ENCODE measurements at regions not wholly inside any gene's neighbourhood (a gene's known extent, or its start where the extent isn't known, plus 50 kb on each side); places are given as distances from the start of the nearest gene placed in this dataset.

GRCh38 chr2:120681696-120682288, 53.9 kb upstream of the GLI2 start:
- no peak for TF ChIP-seq TAF1 (IDR thresholded peaks at IDR 0.05; ENCODE audit: low read depth, low read length)
- TF ChIP-seq POLR2AphosphoS5 (IDR thresholded peaks at IDR 0.05; ENCODE audit: low read depth, low read length), result no peak
- no peak for TF ChIP-seq POU2F2 (IDR thresholded peaks at IDR 0.05; ENCODE audit: low read depth, low read length)
- no peak for TF ChIP-seq PAX5 (IDR thresholded peaks at IDR 0.05; ENCODE audit: insufficient read depth, low read length, severe bottlenecking)
- no peak for TF ChIP-seq SPI1 (IDR thresholded peaks at IDR 0.05; ENCODE audit: low read depth, low read length)
- no peak for TF ChIP-seq POLR2A (IDR thresholded peaks at IDR 0.05; ENCODE audit: low read depth, low read length)
- DNase-seq (ENCODE audit: insufficient read length, low spot score) (no peak), FAIRE-seq (no peak)

GRCh38 chr2:120682654-120683053, 53.0 kb upstream of the GLI2 start:
- TF ChIP-seq SPI1 (IDR thresholded peaks at IDR 0.05; ENCODE audit: low read depth, low read length), result no peak
- TF ChIP-seq TAF1 (IDR thresholded peaks at IDR 0.05; ENCODE audit: low read depth, low read length), result no peak
- TF ChIP-seq POLR2AphosphoS5 (IDR thresholded peaks at IDR 0.05; ENCODE audit: low read depth, low read length), result no peak
- no peak for TF ChIP-seq POU2F2 (IDR thresholded peaks at IDR 0.05; ENCODE audit: low read depth, low read length)
- TF ChIP-seq PAX5 (IDR thresholded peaks at IDR 0.05; ENCODE audit: insufficient read depth, low read length, severe bottlenecking), result no peak
- TF ChIP-seq POLR2A (IDR thresholded peaks at IDR 0.05; ENCODE audit: low read depth, low read length), result no peak
- DNase-seq (ENCODE audit: insufficient read length, low spot score) (no peak), FAIRE-seq (no peak)

GRCh38 chr2:120683081-120683480, 52.6 kb upstream of the GLI2 start:
- no peak for DNase-seq (ENCODE audit: insufficient read length, low spot score)
- FAIRE-seq, result no peak
- no peak for TF ChIP-seq POLR2A (IDR thresholded peaks at IDR 0.05; ENCODE audit: low read depth, low read length)
- TF ChIP-seq PAX5 (IDR thresholded peaks at IDR 0.05; ENCODE audit: insufficient read depth, low read length, severe bottlenecking), result no peak
- no peak for TF ChIP-seq POU2F2 (IDR thresholded peaks at IDR 0.05; ENCODE audit: low read depth, low read length)

GRCh38 chr2:120683701-120684100, 52.0 kb upstream of the GLI2 start:
- FAIRE-seq, result no peak
- TF ChIP-seq POLR2AphosphoS5 (IDR thresholded peaks at IDR 0.05; ENCODE audit: low read depth, low read length) (no peak), SPI1 (IDR thresholded peaks at IDR 0.05; ENCODE audit: low read depth, low read length) (no peak), TAF1 (IDR thresholded peaks at IDR 0.05; ENCODE audit: low read depth, low read length) (no peak), POLR2A (IDR thresholded peaks at IDR 0.05; ENCODE audit: low read depth, low read length) (no peak), PAX5 (IDR thresholded peaks at IDR 0.05; ENCODE audit: insufficient read depth, low read length, severe bottlenecking) (no peak), POU2F2 (IDR thresholded peaks at IDR 0.05; ENCODE audit: low read depth, low read length) (no peak)
- DNase-seq (ENCODE audit: insufficient read length, low spot score), result no peak

- TF ChIP-seq POLR2AphosphoS5 (IDR thresholded peaks at IDR 0.05; ENCODE audit: low read depth, low read length) (no peak), TAF1 (IDR thresholded peaks at IDR 0.05; ENCODE audit: low read depth, low read length) (no peak)
- no peak for FAIRE-seq
- DNase-seq (ENCODE audit: insufficient read length, low spot score), result no peak
These were observed 51.2 kb upstream of the GLI2 start for GRCh38 chr2:120684289-120685065.

GRCh38 chr2:120685066-120685973, 50.3 kb upstream of the GLI2 start:
- DNase-seq (ENCODE audit: insufficient read length, low spot score) (no peak), FAIRE-seq (no peak)
- TF ChIP-seq POLR2A (IDR thresholded peaks at IDR 0.05; ENCODE audit: low read depth, low read length) (no peak), PAX5 (IDR thresholded peaks at IDR 0.05; ENCODE audit: insufficient read depth, low read length, severe bottlenecking) (no peak), SPI1 (IDR thresholded peaks at IDR 0.05; ENCODE audit: low read depth, low read length) (no peak), POLR2AphosphoS5 (IDR thresholded peaks at IDR 0.05; ENCODE audit: low read depth, low read length) (no peak), POU2F2 (IDR thresholded peaks at IDR 0.05; ENCODE audit: low read depth, low read length) (no peak), TAF1 (IDR thresholded peaks at IDR 0.05; ENCODE audit: low read depth, low read length) (no peak)

Measured in GM12891 (cell line).